Activated CD4-positive, alpha-beta memory T cell treated with anti-CD3 and anti-CD28 coated beads, Interleukin-2, amount 10 ng/mL, durations not matched to agents 7 days and 5 days (primary cell): ENCODE measurements at regions not wholly inside any gene's neighbourhood (a gene's known extent, or its start where the extent isn't known, plus 50 kb on each side); places are given as distances from the start of the nearest gene placed in this dataset.

Experiments used
- CTCF ChIA-PET: fragments of 350-600 bp; sonication (Branson Sonifier 250); formaldehyde crosslinking; loops from one replicate; lab custom pipeline; 2021; ENCODE audit warnings: antibody characterized with exemption, inconsistent platforms; lab: Charles Lee
- POLR2A ChIA-PET: fragments of 350-600 bp; sonication (Branson Sonifier 250); formaldehyde crosslinking; loops from one replicate; lab custom pipeline; 2021; ENCODE audit warnings: antibody characterized with exemption; lab: Charles Lee
- DNase-seq: peaks from one replicate; pipeline ENCODE4 v3.0.0-alpha.2; 2020
- H3K27ac Mint-ChIP-seq: one replicate; pipeline ENCODE4 v1.8.0; 2021; ENCODE audit warnings: mild to moderate bottlenecking, mixed read lengths
- H3K27me3 Mint-ChIP-seq: one replicate; pipeline ENCODE4 v1.8.0; 2021; ENCODE audit warnings: mixed read lengths
- H3K36me3 Mint-ChIP-seq: one replicate; pipeline ENCODE4 v1.8.0; 2021; ENCODE audit warnings: low read depth, mixed read lengths
- H3K4me1 Mint-ChIP-seq: one replicate; pipeline ENCODE4 v1.8.0; 2021; ENCODE audit warnings: mixed read lengths
- H3K4me3 Mint-ChIP-seq: one replicate; pipeline ENCODE4 v1.8.0; 2021; ENCODE audit warnings: mild to moderate bottlenecking, mixed read lengths
- H3K9me3 Mint-ChIP-seq: one replicate; pipeline ENCODE4 v1.8.0; 2021; ENCODE audit warnings: mixed read lengths

DNA sequence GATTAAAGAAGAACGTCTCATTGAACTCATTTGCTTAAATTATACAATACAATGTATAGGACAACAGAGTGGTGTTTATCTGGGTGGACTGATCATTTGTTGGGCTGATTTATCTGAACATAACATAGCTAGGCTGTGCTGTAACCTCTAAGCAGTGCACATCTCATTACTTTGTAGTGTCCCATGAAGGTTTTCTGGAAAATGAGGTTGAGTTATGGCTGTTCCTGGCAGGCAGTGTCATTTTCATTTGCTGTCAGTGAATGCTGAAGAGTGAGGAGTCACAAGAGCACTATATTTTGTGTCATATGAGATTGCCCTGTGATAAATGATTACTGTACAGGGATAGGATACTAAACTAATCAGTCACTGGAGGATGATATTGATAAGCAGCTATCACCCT lies 340.2 kb downstream of the HS3ST3B1 start:
- POLR2A ChIA-PET, result no interaction called here
- no peaks in the 10 kb centered on the region for H3K9me3 Mint-ChIP-seq
- CTCF ChIA-PET, result no interaction called here
- DNase-seq, result no peak
- H3K36me3 Mint-ChIP-seq, result no peaks in the 10 kb centered on the region
- no peak overlapping the region for H3K27ac Mint-ChIP-seq
- H3K27me3 Mint-ChIP-seq, result no peaks in the 10 kb centered on the region
- no peaks in the 10 kb centered on the region for H3K4me1 Mint-ChIP-seq
- H3K4me3 Mint-ChIP-seq, result no peak overlapping the region

DNA sequence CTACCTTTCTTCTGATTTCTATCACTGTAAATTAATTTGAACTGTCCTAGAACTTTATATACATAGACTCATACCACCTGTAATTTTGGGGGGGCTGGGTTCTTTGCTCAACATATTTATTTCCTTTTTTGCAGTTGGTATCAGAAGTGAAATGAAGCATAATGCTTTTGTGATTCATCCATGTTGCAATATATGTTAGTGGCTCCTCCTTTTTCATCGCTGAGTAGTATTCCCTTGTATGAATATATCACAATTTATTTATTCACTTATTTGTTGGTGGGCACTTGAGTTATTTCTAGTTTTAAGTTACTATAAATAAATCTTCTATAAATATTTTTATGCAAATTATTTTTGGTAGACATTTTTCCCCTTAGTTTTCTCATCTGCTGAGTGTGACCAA lies 336.4 kb downstream of the HS3ST3B1 start:
- Mint-ChIP-seq H3K4me3 (no peak overlapping the region), H3K27ac (no peak overlapping the region), H3K4me1 (no peaks in the 10 kb centered on the region), H3K36me3 (no peaks in the 10 kb centered on the region), H3K27me3 (no peaks in the 10 kb centered on the region), H3K9me3 (no peaks in the 10 kb centered on the region)
- POLR2A ChIA-PET, result no interaction called here
- DNase-seq, result no peak
- CTCF ChIA-PET, result no interaction called here

DNA sequence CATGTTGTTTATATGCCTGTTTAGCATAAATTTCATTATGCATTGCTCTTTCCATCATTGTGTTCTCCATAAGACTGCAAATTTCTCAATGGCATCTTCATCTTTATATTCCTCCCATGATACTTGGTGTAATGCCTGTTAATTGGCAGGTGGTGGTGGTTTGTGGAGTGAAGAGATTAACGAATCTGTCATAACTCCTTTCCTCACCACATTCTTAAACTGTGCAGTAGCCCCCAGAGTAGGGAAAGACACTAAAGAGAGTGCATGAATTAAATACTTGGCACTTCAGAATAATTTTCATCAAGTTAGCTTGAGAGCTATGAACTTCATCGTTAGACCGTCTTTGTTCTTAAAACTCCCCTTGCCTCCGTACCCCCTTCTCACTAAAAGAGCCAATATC lies 329.7 kb downstream of the HS3ST3B1 start:
- Mint-ChIP-seq H3K27ac (no peak overlapping the region), H3K4me3 (no peak overlapping the region), H3K27me3 (no peaks in the 10 kb centered on the region), H3K36me3 (no peaks in the 10 kb centered on the region), H3K9me3 (no peaks in the 10 kb centered on the region), H3K4me1 (no peaks in the 10 kb centered on the region)
- ChIA-PET POLR2A (no interaction called here), CTCF (no interaction called here)
- no peak for DNase-seq

GRCh38 chr17:14630046-14630445 lies 329.2 kb downstream of the HS3ST3B1 start:
- H3K27me3 Mint-ChIP-seq, result no peaks in the 10 kb centered on the region
- DNase-seq, result no peak
- H3K36me3 Mint-ChIP-seq, result no peaks in the 10 kb centered on the region
- no peaks in the 10 kb centered on the region for H3K9me3 Mint-ChIP-seq
- POLR2A ChIA-PET, result no interaction called here
- H3K27ac Mint-ChIP-seq, result no peak overlapping the region
- H3K4me1 Mint-ChIP-seq, result no peaks in the 10 kb centered on the region
- no peak overlapping the region for H3K4me3 Mint-ChIP-seq
- CTCF ChIA-PET, result no interaction called here

DNA sequence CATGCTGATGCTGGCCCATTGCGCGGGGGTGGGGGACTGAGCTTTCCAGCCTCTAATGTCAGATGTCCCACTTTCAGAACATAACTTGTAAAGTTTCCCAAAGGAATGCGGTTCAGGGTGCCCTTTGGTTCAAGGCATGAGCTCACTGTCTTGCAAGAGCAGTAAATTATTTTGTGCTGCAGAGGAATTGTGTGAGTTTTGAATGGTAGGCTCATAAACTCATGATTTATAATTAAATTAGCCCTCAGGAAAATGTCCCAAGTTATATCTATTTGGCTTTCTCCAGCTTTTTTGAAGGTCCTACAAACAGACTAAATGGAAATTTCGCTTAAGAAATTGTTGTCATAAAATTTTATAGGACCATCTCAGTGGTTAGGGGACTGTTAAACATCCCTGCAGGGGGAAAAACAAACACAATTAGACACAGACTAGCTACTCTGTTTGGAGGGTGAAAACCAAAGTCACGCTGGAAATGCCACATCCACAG lies 321.8 kb downstream of the HS3ST3B1 start:
- ChIA-PET CTCF (no interaction called here), POLR2A (no interaction called here)
- Mint-ChIP-seq H3K27ac (no peak overlapping the region), H3K9me3 (no peaks in the 10 kb centered on the region), H3K4me1 (no peaks in the 10 kb centered on the region), H3K4me3 (no peak overlapping the region), H3K36me3 (no peaks in the 10 kb centered on the region), H3K27me3 (no peaks in the 10 kb centered on the region)
- no peak for DNase-seq

GRCh38 chr17:14621826-14622614 lies 321.1 kb downstream of the HS3ST3B1 start:
- no peak for DNase-seq
- ChIA-PET CTCF (no interaction called here), POLR2A (no interaction called here)
- H3K27me3 Mint-ChIP-seq, result no peaks in the 10 kb centered on the region
- no peaks in the 10 kb centered on the region for H3K36me3 Mint-ChIP-seq
- no peaks in the 10 kb centered on the region for H3K9me3 Mint-ChIP-seq
- no peak overlapping the region for H3K27ac Mint-ChIP-seq
- no peaks in the 10 kb centered on the region for H3K4me1 Mint-ChIP-seq
- H3K4me3 Mint-ChIP-seq, result no peak overlapping the region

- no peak overlapping the region for H3K4me3 Mint-ChIP-seq
- ChIA-PET CTCF (no interaction called here), POLR2A (no interaction called here)
- H3K27ac Mint-ChIP-seq, result no peak overlapping the region
- no peaks in the 10 kb centered on the region for H3K27me3 Mint-ChIP-seq
- H3K9me3 Mint-ChIP-seq, result no peaks in the 10 kb centered on the region
- no peak for DNase-seq
- H3K36me3 Mint-ChIP-seq, result no peaks in the 10 kb centered on the region
- no peaks in the 10 kb centered on the region for H3K4me1 Mint-ChIP-seq
Measured at GRCh38 chr17:14619821-14620220, 318.9 kb downstream of the HS3ST3B1 start.

DNA sequence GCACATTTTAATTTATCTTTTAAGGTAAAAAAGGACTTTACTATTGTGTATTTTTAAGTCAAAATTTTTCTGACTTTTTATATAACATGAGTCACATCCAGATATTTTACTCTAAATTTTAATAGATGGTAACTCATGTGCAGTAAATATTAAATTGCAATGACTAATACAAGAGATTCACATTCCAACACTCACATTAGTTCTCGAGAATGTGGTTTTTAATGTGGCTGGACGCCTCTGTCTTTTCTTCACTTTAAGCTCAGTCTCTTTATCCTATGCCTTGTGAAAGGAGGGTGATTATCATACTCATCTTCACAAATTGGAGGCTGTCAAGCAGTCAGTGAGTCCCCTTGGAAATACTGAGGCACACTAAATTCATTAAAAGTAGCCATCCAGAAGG lies 315.6 kb downstream of the HS3ST3B1 start:
- no peak overlapping the region for H3K4me3 Mint-ChIP-seq
- DNase-seq, result no peak
- no peaks in the 10 kb centered on the region for H3K36me3 Mint-ChIP-seq
- ChIA-PET POLR2A (no interaction called here), CTCF (no interaction called here)
- no peaks in the 10 kb centered on the region for H3K27me3 Mint-ChIP-seq
- no peak overlapping the region for H3K27ac Mint-ChIP-seq
- no peaks in the 10 kb centered on the region for H3K4me1 Mint-ChIP-seq
- H3K9me3 Mint-ChIP-seq, result peaks cover 4% of the 10 kb centered on the region

DNA sequence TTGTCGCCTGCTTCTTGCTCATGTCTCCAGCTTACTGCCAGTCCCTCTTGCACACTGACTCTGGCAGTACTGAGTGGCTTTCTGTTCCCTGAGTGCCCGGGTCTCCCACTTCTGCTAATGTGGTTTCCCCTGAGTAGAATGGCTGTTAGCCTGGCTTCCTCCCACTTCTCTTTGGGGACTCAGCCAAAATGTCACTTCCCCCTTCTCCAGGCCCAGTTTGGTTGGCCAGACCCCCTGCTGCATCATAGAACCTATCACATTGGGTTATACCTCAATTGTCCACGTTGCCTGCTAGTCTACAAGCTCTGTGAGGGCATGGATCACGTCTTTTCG lies 304.4 kb downstream of the HS3ST3B1 start:
- Mint-ChIP-seq H3K36me3 (no peaks in the 10 kb centered on the region), H3K27me3 (peaks cover 2% of the 10 kb centered on the region), H3K4me1 (peaks cover 2% of the 10 kb centered on the region), H3K4me3 (no peak overlapping the region), H3K27ac (no peak overlapping the region), H3K9me3 (peaks cover 7% of the 10 kb centered on the region)
- ChIA-PET CTCF (no interaction called here), POLR2A (no interaction called here)
- DNase-seq, result no peak

DNA sequence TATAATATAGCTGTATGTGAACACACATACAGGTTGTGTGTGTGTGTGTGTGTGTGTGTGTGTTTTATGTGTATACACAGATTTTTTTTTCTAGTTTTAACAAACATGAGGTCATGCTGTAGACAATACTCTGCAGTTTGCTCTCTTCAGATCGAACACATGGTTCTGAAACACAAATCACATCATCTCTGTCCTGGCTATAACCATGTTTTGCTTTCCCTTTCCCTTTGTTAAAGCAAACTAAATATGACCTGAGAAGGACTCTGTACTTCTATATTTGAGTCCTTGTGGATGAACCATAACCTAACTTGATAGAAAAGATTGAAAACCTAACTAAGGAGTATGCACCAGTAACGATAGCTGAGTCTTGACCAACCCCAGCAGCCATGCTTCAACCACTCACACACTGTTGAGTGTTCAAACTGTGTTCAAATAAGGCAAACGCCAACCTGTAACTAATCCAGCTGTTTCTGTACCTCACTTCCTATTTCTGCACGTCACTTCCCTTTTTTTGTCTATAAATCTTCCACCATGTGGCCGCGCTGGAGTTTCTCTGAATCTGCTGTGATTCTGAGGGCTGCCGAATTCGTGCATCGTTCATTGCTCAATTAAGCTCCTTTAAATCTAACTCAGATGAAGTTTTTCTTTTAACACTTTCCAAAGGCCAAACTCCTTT lies 303.8 kb downstream of the HS3ST3B1 start:
- Mint-ChIP-seq H3K4me3 (no peak overlapping the region), H3K36me3 (no peaks in the 10 kb centered on the region), H3K9me3 (peaks cover 5% of the 10 kb centered on the region), H3K27ac (no peak overlapping the region), H3K27me3 (peaks cover 2% of the 10 kb centered on the region), H3K4me1 (peaks cover 2% of the 10 kb centered on the region)
- no peak for DNase-seq
- ChIA-PET CTCF (no interaction called here), POLR2A (no interaction called here)

- CTCF ChIA-PET, result no interaction called here
- Mint-ChIP-seq H3K4me3 (no peak overlapping the region), H3K27ac (no peak overlapping the region), H3K27me3 (peaks cover 9% of the 10 kb centered on the region), H3K9me3 (no peaks in the 10 kb centered on the region), H3K4me1 (no peaks in the 10 kb centered on the region), H3K36me3 (no peaks in the 10 kb centered on the region)
- no peak for DNase-seq
- POLR2A ChIA-PET, result no interaction called here
Measured at GRCh38 chr17:14596224-14596623, 295.3 kb downstream of the HS3ST3B1 start.

- H3K4me3 Mint-ChIP-seq, result no peak overlapping the region
- no peak overlapping the region for H3K27ac Mint-ChIP-seq
- DNase-seq, result no peak
- ChIA-PET POLR2A (no interaction called here), CTCF (no interaction called here)
- H3K27me3 Mint-ChIP-seq, result peaks cover 7% of the 10 kb centered on the region
- no peaks in the 10 kb centered on the region for H3K9me3 Mint-ChIP-seq
- no peaks in the 10 kb centered on the region for H3K4me1 Mint-ChIP-seq
- no peaks in the 10 kb centered on the region for H3K36me3 Mint-ChIP-seq
Measured at GRCh38 chr17:14595656-14596055, 294.8 kb downstream of the HS3ST3B1 start.

DNA sequence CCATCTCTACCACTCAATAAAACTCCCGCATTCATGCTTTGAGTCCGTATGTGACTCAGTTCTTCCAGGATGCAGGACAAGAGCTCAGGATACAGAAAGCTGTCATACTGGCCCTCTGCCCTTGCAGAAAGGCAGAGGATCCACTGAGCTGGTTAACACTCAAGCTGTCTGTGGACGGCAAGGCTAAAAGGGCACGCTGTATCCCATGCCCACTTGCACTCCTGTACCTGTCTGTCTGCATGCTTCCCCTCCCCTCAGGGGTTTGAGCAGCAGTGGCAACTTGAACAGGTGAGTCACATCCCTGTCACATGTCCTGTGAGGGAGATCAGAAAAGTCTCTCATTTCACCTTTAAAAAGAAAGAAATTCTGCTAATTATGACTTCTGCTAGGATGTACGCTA lies 293.8 kb downstream of the HS3ST3B1 start:
- Mint-ChIP-seq H3K4me3 (no peak overlapping the region), H3K27ac (no peak overlapping the region), H3K36me3 (no peaks in the 10 kb centered on the region), H3K27me3 (peaks cover 7% of the 10 kb centered on the region), H3K4me1 (no peaks in the 10 kb centered on the region), H3K9me3 (no peaks in the 10 kb centered on the region)
- DNase-seq, result no peak
- ChIA-PET POLR2A (no interaction called here), CTCF (no interaction called here)

GRCh38 chr17:14593956-14594355 lies 293.1 kb downstream of the HS3ST3B1 start:
- H3K9me3 Mint-ChIP-seq, result no peaks in the 10 kb centered on the region
- H3K36me3 Mint-ChIP-seq, result no peaks in the 10 kb centered on the region
- no peaks in the 10 kb centered on the region for H3K4me1 Mint-ChIP-seq
- no peak overlapping the region for H3K4me3 Mint-ChIP-seq
- H3K27me3 Mint-ChIP-seq, result peaks cover 7% of the 10 kb centered on the region
- ChIA-PET CTCF (no interaction called here), POLR2A (no interaction called here)
- no peak overlapping the region for H3K27ac Mint-ChIP-seq
- no peak for DNase-seq
